ENCODE measurements at regions not wholly inside any gene's neighbourhood (a gene's known extent, or its start where the extent isn't known, plus 50 kb on each side); places are given as distances from the start of the nearest gene placed in this dataset.

GRCh38 chr5:135229679-135230132 is 169.3 kb downstream of the MACROH2A1 start:
- no peak for TF ChIP-seq CTCF (IDR thresholded peaks at IDR 0.05; ENCODE audit: low read depth, low read length, missing control alignments)
- DNase-seq (ENCODE audit: low read depth), result no peak
- no peak overlapping the region for H3K4me3 ChIP-seq (ENCODE audit: low read depth, low read length)

GRCh38 chr5:135229122-135229521 is 169.9 kb downstream of the MACROH2A1 start:
- no peak for TF ChIP-seq CTCF (IDR thresholded peaks at IDR 0.05; ENCODE audit: low read depth, low read length, missing control alignments)
- DNase-seq (ENCODE audit: low read depth), result no peak
- H3K4me3 ChIP-seq (ENCODE audit: low read depth, low read length), result no peak overlapping the region

- no peak for DNase-seq (ENCODE audit: low read depth)
- no peak overlapping the region for H3K4me3 ChIP-seq (ENCODE audit: low read depth, low read length)
- no peak for TF ChIP-seq CTCF (IDR thresholded peaks at IDR 0.05; ENCODE audit: low read depth, low read length, missing control alignments)
These were observed 170.8 kb downstream of the MACROH2A1 start for GRCh38 chr5:135228222-135228621.

GRCh38 chr5:135227064-135228022 is 171.7 kb downstream of the MACROH2A1 start:
- DNase-seq (ENCODE audit: low read depth), result no peak
- H3K4me3 ChIP-seq (ENCODE audit: low read depth, low read length), result no peak overlapping the region
- TF ChIP-seq CTCF (IDR thresholded peaks at IDR 0.05; ENCODE audit: low read depth, low read length, missing control alignments), result no peak

GRCh38 chr5:135225856-135226560 is 173.0 kb downstream of the MACROH2A1 start:
- TF ChIP-seq CTCF (IDR thresholded peaks at IDR 0.05; ENCODE audit: low read depth, low read length, missing control alignments), result no peak
- no peak overlapping the region for H3K4me3 ChIP-seq (ENCODE audit: low read depth, low read length)
- no peak for DNase-seq (ENCODE audit: low read depth)

GRCh38 chr5:135223891-135224625 is 175.0 kb downstream of the MACROH2A1 start:
- no peak overlapping the region for H3K4me3 ChIP-seq (ENCODE audit: low read depth, low read length)
- DNase-seq (ENCODE audit: low read depth), result no peak
- no peak for TF ChIP-seq CTCF (IDR thresholded peaks at IDR 0.05; ENCODE audit: low read depth, low read length, missing control alignments)
